ENCODE measurements at regions not wholly inside any gene's neighbourhood (a gene's known extent, or its start where the extent isn't known, plus 50 kb on each side); places are given as distances from the start of the nearest gene placed in this dataset.

GRCh38 chr7:156184164-156184563 lies 371.9 kb upstream of the SHH start:
- ChIA-PET POLR2A (no interaction called here), CTCF (no interaction called here)
- Histone ChIP-seq H3K4me1 (no peaks in the 10 kb centered on the region), H3K27me3 (replicated peaks; ENCODE audit: control insufficient read depth, insufficient read depth, low read length) (no peaks in the 10 kb centered on the region; the same call in 1 of the 2 replicates), H3K9me3 (peaks cover 15% of the 10 kb centered on the region), H3K4me3 (ENCODE audit: low read depth, low read length) (no peak overlapping the region), H3K36me3 (ENCODE audit: control insufficient read depth, insufficient read depth, low read length) (no peaks in the 10 kb centered on the region)
- intact Hi-C loops (cut with micrococcal nuclease; ENCODE audit: unreplicated experiment) = no loop called here
- Mint-ChIP-seq H3K4me3 (ENCODE audit: unreplicated experiment) (no peak overlapping the region), H3K9me3 (ENCODE audit: unreplicated experiment) (peaks cover 16% of the 10 kb centered on the region), H3K27me3 (ENCODE audit: insufficient read depth, unreplicated experiment) (peaks cover 10% of the 10 kb centered on the region), H3K4me1 (ENCODE audit: low read depth, unreplicated experiment) (no peaks in the 10 kb centered on the region), H3K27ac (ENCODE audit: unreplicated experiment) (no peak overlapping the region), H3K36me3 (ENCODE audit: insufficient read depth, unreplicated experiment) (no peaks in the 10 kb centered on the region)
- TF ChIP-seq, protein P1, sequence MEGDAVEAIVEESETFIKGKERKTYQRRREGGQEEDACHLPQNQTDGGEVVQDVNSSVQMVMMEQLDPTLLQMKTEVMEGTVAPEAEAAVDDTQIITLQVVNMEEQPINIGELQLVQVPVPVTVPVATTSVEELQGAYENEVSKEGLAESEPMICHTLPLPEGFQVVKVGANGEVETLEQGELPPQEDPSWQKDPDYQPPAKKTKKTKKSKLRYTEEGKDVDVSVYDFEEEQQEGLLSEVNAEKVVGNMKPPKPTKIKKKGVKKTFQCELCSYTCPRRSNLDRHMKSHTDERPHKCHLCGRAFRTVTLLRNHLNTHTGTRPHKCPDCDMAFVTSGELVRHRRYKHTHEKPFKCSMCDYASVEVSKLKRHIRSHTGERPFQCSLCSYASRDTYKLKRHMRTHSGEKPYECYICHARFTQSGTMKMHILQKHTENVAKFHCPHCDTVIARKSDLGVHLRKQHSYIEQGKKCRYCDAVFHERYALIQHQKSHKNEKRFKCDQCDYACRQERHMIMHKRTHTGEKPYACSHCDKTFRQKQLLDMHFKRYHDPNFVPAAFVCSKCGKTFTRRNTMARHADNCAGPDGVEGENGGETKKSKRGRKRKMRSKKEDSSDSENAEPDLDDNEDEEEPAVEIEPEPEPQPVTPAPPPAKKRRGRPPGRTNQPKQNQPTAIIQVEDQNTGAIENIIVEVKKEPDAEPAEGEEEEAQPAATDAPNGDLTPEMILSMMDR (IDR thresholded peaks at IDR 0.05; ENCODE audit: insufficient read depth in 1 of 2, low read depth in 1 of 2, low read length in 1 of 2, severe bottlenecking in 1 of 2, unreplicated experiment in 1 of 2) = no peak
- no peak for DNase-seq
- no TSS peak for BruUV-seq (replicated peaks)

DNA sequence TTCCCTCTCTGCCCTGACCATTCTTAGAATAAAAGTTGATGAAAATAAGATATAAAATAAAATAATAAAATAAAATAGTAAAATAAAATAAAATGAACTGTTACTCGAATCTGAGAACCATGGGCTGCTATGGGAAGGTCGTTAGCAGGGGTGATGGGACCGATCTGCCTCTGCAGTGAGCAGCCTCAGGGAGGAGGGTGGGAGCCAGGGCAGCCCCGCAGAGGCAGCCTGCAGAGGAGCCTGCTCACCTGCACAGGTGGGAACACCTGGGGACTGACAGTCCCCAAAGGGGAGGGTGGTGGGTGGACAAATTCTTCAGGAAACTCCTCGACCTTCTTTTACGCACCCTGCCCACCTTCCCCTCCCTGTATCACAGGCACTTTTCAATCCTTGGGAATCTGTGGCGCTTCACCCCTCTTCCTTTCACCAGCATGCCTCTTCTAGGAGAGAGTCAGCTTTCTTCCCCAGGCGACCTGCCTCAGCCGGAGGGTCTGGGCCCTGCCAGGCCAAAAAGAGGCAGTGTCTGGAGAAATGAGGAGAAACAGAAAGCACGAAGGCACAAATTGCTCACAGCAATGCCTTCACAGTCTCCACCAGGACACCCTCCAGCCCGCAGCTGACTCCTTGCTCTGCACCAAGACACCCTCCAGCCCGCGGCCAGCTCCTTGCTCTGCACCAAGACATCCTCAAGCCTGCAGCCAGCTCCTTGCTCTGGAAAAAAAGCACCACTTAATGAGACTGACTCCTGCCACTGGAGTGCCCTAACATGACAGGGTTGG lies 368.4 kb upstream of the SHH start:
- ChIA-PET POLR2A (no interaction called here), CTCF (no interaction called here)
- DNase-seq = peak in 1 of 2 experiments; percentile 21
- no peak overlapping the region for H3K4me3 Mint-ChIP-seq (ENCODE audit: unreplicated experiment)
- no peak overlapping the region for H3K27ac Mint-ChIP-seq (ENCODE audit: unreplicated experiment)
- peaks cover 10% of the 10 kb centered on the region for H3K9me3 Mint-ChIP-seq (ENCODE audit: unreplicated experiment)
- Histone ChIP-seq H3K36me3 (ENCODE audit: control insufficient read depth, insufficient read depth, low read length) (no peaks in the 10 kb centered on the region), H3K4me1 (no peaks in the 10 kb centered on the region), H3K4me3 (ENCODE audit: low read depth, low read length) (no peak overlapping the region), H3K9me3 (peaks cover 5% of the 10 kb centered on the region), H3K27me3 (replicated peaks; ENCODE audit: control insufficient read depth, insufficient read depth, low read length) (no peaks in the 10 kb centered on the region; the same call in 1 of the 2 replicates)
- TF ChIP-seq, protein P1 (IDR thresholded peaks at IDR 0.05; ENCODE audit: insufficient read depth in 1 of 2, low read depth in 1 of 2, low read length in 1 of 2, severe bottlenecking in 1 of 2, unreplicated experiment in 1 of 2) = no peak
- H3K27me3 Mint-ChIP-seq (ENCODE audit: insufficient read depth, unreplicated experiment) = peaks cover 6% of the 10 kb centered on the region
- no peaks in the 10 kb centered on the region for H3K36me3 Mint-ChIP-seq (ENCODE audit: insufficient read depth, unreplicated experiment)
- no TSS peak for BruUV-seq (replicated peaks)
- intact Hi-C loops (cut with micrococcal nuclease; ENCODE audit: unreplicated experiment) = no loop called here
- H3K4me1 Mint-ChIP-seq (ENCODE audit: low read depth, unreplicated experiment) = no peaks in the 10 kb centered on the region

GRCh38 chr7:156179872-156180390 lies 367.7 kb upstream of the SHH start:
- H3K4me1 Mint-ChIP-seq (ENCODE audit: low read depth, unreplicated experiment) = no peaks in the 10 kb centered on the region
- BruUV-seq (replicated peaks) = no TSS peak
- ChIA-PET POLR2A (no interaction called here), CTCF (no interaction called here)
- H3K4me3 Mint-ChIP-seq (ENCODE audit: unreplicated experiment) = no peak overlapping the region
- Histone ChIP-seq H3K27me3 (replicated peaks; ENCODE audit: control insufficient read depth, insufficient read depth, low read length) (no peaks in the 10 kb centered on the region; the same call in 1 of the 2 replicates), H3K9me3 (no peaks in the 10 kb centered on the region; the same call in 1 of the 2 replicates), H3K4me3 (ENCODE audit: low read depth, low read length) (no peak overlapping the region), H3K4me1 (no peaks in the 10 kb centered on the region), H3K36me3 (ENCODE audit: control insufficient read depth, insufficient read depth, low read length) (no peaks in the 10 kb centered on the region)
- H3K9me3 Mint-ChIP-seq (ENCODE audit: unreplicated experiment) = peaks cover 3% of the 10 kb centered on the region
- no peaks in the 10 kb centered on the region for H3K27me3 Mint-ChIP-seq (ENCODE audit: insufficient read depth, unreplicated experiment)
- DNase-seq = peak in 1 of 2 experiments; percentile 21
- H3K36me3 Mint-ChIP-seq (ENCODE audit: insufficient read depth, unreplicated experiment) = no peaks in the 10 kb centered on the region
- no peak overlapping the region for H3K27ac Mint-ChIP-seq (ENCODE audit: unreplicated experiment)
- TF ChIP-seq, protein P1 (IDR thresholded peaks at IDR 0.05; ENCODE audit: insufficient read depth in 1 of 2, low read depth in 1 of 2, low read length in 1 of 2, severe bottlenecking in 1 of 2, unreplicated experiment in 1 of 2) = no peak
- intact Hi-C loops (cut with micrococcal nuclease; ENCODE audit: unreplicated experiment) = no loop called here
